GM12891 (cell line): ENCODE measurements at regions not wholly inside any gene's neighbourhood (a gene's known extent, or its start where the extent isn't known, plus 50 kb on each side); places are given as distances from the start of the nearest gene placed in this dataset.

ENCODE experiments used
- PAX5 ChIP-seq: IDR thresholded peaks from 2 replicates; pipeline ENCODE4 v1.6.1; 2011; ENCODE audit warnings: low read length, moderate library complexity, mild to moderate bottlenecking; ENCODE audit not compliant: insufficient read depth, severe bottlenecking
- POLR2A ChIP-seq: IDR thresholded peaks from 2 replicates; pipeline ENCODE4 v1.6.1; 2011; ENCODE audit warnings: low read depth, low read length, control low read depth
- POLR2AphosphoS5 ChIP-seq: IDR thresholded peaks from 2 replicates; pipeline ENCODE4 v1.6.1; 2011; ENCODE audit warnings: low read depth, low read length, control low read depth
- POU2F2 ChIP-seq: IDR thresholded peaks from 2 replicates; pipeline ENCODE4 v1.6.1; 2011; ENCODE audit warnings: low read depth, mild to moderate bottlenecking, control low read depth, low read length, moderate library complexity
- SPI1 ChIP-seq: IDR thresholded peaks from 2 replicates; pipeline ENCODE4 v1.6.1; 2011; ENCODE audit warnings: low read depth, low read length, control low read depth
- TAF1 ChIP-seq: IDR thresholded peaks from 2 replicates; pipeline ENCODE4 v1.6.1; 2011; ENCODE audit warnings: low read depth, low read length, control low read depth

- TF ChIP-seq POLR2A (no peak), TAF1 (no peak), POLR2AphosphoS5 (no peak), POU2F2 (no peak), SPI1 (no peak), PAX5 (no peak)
Observed at GRCh38 chr5:126236994-126237393, 186.2 kb upstream of the GRAMD2B start.
